ENCODE measurements at regions not wholly inside any gene's neighbourhood (a gene's known extent, or its start where the extent isn't known, plus 50 kb on each side); places are given as distances from the start of the nearest gene placed in this dataset.

- no peaks in the 10 kb centered on the region for H3K4me1 ChIP-seq
- no peaks in the 10 kb centered on the region for H3K27me3 ChIP-seq
- H3K4me3 ChIP-seq (ENCODE audit: low read depth, low read length), result peak overlapping the region; percentile 49
- H3K36me3 ChIP-seq, result no peaks in the 10 kb centered on the region
- peak; percentile 99 for TF ChIP-seq CTCF (IDR thresholded peaks at IDR 0.05; ENCODE audit: low read depth, low read length)
- peak; percentile 91 for DNase-seq
- no peaks in the 10 kb centered on the region for H3K9me3 ChIP-seq
These were observed 201.2 kb downstream of the UTP18 start for GRCh38 chr17:51461578-51462004.

- Histone ChIP-seq H3K9me3 (no peaks in the 10 kb centered on the region), H3K4me3 (ENCODE audit: low read depth, low read length) (no peak overlapping the region), H3K36me3 (no peaks in the 10 kb centered on the region), H3K27me3 (no peaks in the 10 kb centered on the region), H3K4me1 (no peaks in the 10 kb centered on the region)
- DNase-seq, result no peak
- TF ChIP-seq CTCF (IDR thresholded peaks at IDR 0.05; ENCODE audit: low read depth, low read length), result no peak
These were observed 203.0 kb downstream of the UTP18 start for GRCh38 chr17:51463353-51463752.

- H3K36me3 ChIP-seq, result no peaks in the 10 kb centered on the region
- no peaks in the 10 kb centered on the region for H3K4me1 ChIP-seq
- DNase-seq, result no peak
- no peaks in the 10 kb centered on the region for H3K27me3 ChIP-seq
- TF ChIP-seq CTCF (IDR thresholded peaks at IDR 0.05; ENCODE audit: low read depth, low read length), result no peak
- no peak overlapping the region for H3K4me3 ChIP-seq (ENCODE audit: low read depth, low read length)
- H3K9me3 ChIP-seq, result no peaks in the 10 kb centered on the region
These were observed 207.0 kb downstream of the UTP18 start for GRCh38 chr17:51467336-51467735.

- Histone ChIP-seq H3K36me3 (no peaks in the 10 kb centered on the region), H3K27me3 (no peaks in the 10 kb centered on the region), H3K4me3 (ENCODE audit: low read depth, low read length) (no peak overlapping the region), H3K4me1 (peaks cover 4% of the 10 kb centered on the region; the same call in 1 of the 2 replicates), H3K9me3 (no peaks in the 10 kb centered on the region)
- no peak for TF ChIP-seq CTCF (IDR thresholded peaks at IDR 0.05; ENCODE audit: low read depth, low read length)
- DNase-seq, result peak; percentile 33
These were observed 212.4 kb downstream of the UTP18 start for GRCh38 chr17:51472670-51473205.

- H3K36me3 ChIP-seq, result no peaks in the 10 kb centered on the region
- H3K27me3 ChIP-seq, result no peaks in the 10 kb centered on the region
- TF ChIP-seq CTCF (IDR thresholded peaks at IDR 0.05; ENCODE audit: low read depth, low read length), result no peak
- H3K4me1 ChIP-seq, result peaks cover 4% of the 10 kb centered on the region
- H3K4me3 ChIP-seq (ENCODE audit: low read depth, low read length), result no peak overlapping the region
- no peak for DNase-seq
- no peaks in the 10 kb centered on the region for H3K9me3 ChIP-seq
These were observed 214.4 kb downstream of the UTP18 start for GRCh38 chr17:51474764-51475163.

GRCh38 chr17:51475730-51476129, 215.4 kb downstream of the UTP18 start:
- H3K4me1 ChIP-seq, result peaks cover 4% of the 10 kb centered on the region
- no peaks in the 10 kb centered on the region for H3K9me3 ChIP-seq
- no peaks in the 10 kb centered on the region for H3K36me3 ChIP-seq
- DNase-seq, result no peak
- H3K4me3 ChIP-seq (ENCODE audit: low read depth, low read length), result no peak overlapping the region
- no peaks in the 10 kb centered on the region for H3K27me3 ChIP-seq
- no peak for TF ChIP-seq CTCF (IDR thresholded peaks at IDR 0.05; ENCODE audit: low read depth, low read length)

Data from BE2C (cell line).